HFFc6 (cell line): ENCODE measurements at regions not wholly inside any gene's neighbourhood (a gene's known extent, or its start where the extent isn't known, plus 50 kb on each side); places are given as distances from the start of the nearest gene placed in this dataset.

Experiments used
- DNase-seq: peaks from one replicate; pipeline ENCODE4 v3.0.0-alpha.2; 2018
- H3K27ac Mint-ChIP-seq: 2 replicates; pipeline ENCODE4 v1.8.0; 2020; ENCODE audit warnings: mild to moderate bottlenecking, mixed read lengths
- H3K27me3 Mint-ChIP-seq: 2 replicates; pipeline ENCODE4 v1.8.0; 2021; ENCODE audit warnings: mild to moderate bottlenecking, moderate library complexity, mixed read lengths; ENCODE audit not compliant: insufficient read depth
- H3K36me3 Mint-ChIP-seq: 2 replicates; pipeline ENCODE4 v1.8.0; 2021; ENCODE audit warnings: low read depth, mixed read lengths
- H3K4me1 Mint-ChIP-seq: 2 replicates; pipeline ENCODE4 v1.8.0; 2020; ENCODE audit warnings: low read depth, mixed read lengths
- H3K4me3 Mint-ChIP-seq: 2 replicates; pipeline ENCODE4 v1.8.0; 2020; ENCODE audit warnings: mild to moderate bottlenecking, moderate library complexity, mixed read lengths
- H3K9me3 Mint-ChIP-seq: 2 replicates; pipeline ENCODE4 v1.8.0; 2020; ENCODE audit warnings: mild to moderate bottlenecking, mixed read lengths
- CTCF ChIP-seq: fragments of 200-600 bp; sonication (generic); IDR thresholded peaks from 2 replicates; pipeline ENCODE4 v1.5.0; 2021; ENCODE audit warnings: antibody characterized with exemption, mild to moderate bottlenecking

DNA sequence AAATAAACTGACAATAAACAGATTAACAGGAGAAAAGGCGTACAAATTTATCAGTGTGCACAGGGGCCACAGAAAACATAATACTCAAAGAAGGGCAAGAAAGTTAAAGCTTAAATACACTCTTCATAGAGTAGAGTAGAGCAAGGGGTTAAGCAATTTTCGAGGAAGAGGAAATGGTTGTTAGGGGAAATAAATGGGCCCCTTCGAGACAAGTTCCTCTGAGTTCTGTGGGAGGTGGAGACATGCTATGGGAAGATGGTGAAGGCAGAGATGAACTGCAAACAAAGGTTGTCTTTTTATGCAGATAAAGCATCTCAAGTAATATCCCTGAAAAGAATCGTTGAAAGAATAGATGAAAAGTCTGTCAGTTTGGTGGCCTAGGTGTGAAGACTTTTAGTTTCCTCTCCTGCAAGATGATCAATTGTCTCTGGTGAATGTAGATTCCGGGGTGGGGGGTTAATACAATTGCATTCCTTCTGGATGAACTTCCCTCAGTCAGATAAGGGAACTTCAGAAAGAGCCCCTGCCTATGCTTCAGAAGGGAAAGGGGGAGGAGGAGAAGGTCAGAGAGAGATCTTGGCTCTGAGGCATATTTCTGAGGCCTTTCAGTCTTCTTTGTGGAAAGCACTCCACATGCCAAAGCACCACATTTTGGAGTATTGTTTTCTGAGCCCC is 127.0 kb downstream of the METTL4 start:
- peaks cover 62% of the 10 kb centered on the region for H3K4me1 Mint-ChIP-seq
- no peak overlapping the region for H3K4me3 Mint-ChIP-seq
- no peaks in the 10 kb centered on the region for H3K27me3 Mint-ChIP-seq
- peaks cover 21% of the 10 kb centered on the region for H3K9me3 Mint-ChIP-seq
- no peak for TF ChIP-seq CTCF
- H3K36me3 Mint-ChIP-seq, result peaks cover 22% of the 10 kb centered on the region
- DNase-seq, result no peak
- H3K27ac Mint-ChIP-seq, result no peak overlapping the region

DNA sequence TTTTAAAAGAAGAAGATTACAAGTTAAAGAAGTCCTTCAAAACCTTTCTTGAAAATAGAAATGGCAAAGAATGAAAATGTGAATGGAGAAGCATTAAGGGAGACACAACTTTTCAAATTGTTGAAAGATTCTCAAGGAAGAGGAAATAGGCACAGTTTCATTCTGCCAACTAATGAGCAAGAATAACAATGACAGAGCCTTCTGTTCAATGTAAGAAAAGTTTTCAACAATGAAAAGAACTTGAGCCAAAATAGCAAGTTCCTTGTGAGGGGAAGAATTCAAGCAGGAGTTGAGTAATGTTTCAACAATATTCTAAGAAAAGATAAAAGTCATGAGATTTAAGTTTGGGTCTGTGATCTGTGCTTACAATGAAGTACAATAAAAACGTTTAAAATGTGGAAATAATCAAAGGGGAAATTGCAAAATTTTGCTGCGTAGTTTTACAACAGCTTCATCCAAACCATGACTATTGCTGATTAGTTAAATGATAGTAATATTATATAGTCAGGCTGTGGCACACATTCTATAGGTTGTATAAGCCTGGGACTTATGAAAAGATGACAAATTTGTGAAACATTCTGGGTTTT is 122.6 kb downstream of the METTL4 start:
- no peak for DNase-seq

DNA sequence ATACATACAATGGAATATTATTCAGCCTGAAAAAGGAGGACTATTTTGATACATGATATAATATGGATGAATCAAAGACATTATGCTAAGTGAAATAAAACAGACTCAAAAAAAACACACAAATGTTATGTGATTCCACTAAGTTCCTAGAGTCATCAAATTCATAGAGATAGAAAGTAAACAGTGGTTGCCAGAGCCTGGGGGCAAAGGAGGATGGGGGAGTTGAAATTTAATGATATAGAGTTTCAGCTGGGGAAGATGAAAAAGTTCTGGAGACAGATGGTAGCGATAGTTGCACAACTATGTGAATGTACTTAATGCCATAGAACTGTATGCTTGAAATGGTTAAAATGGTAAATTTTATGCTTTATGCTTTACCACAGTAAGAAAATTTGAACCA is 119.7 kb downstream of the METTL4 start:
- no peak overlapping the region for H3K4me3 Mint-ChIP-seq
- peaks cover 12% of the 10 kb centered on the region; the same call in 1 of the 2 replicates for H3K9me3 Mint-ChIP-seq
- peaks cover 34% of the 10 kb centered on the region for H3K4me1 Mint-ChIP-seq
- H3K27me3 Mint-ChIP-seq, result no peaks in the 10 kb centered on the region
- H3K27ac Mint-ChIP-seq, result no peak overlapping the region
- TF ChIP-seq CTCF, result no peak
- peaks cover 9% of the 10 kb centered on the region for H3K36me3 Mint-ChIP-seq
- no peak for DNase-seq

More for the DNA sequence above, 122.6 kb downstream of the METTL4 start:
- Mint-ChIP-seq H3K9me3 (no peaks in the 10 kb centered on the region), H3K27me3 (no peaks in the 10 kb centered on the region), H3K36me3 (no peaks in the 10 kb centered on the region; the same call in 1 of the 2 replicates), H3K27ac (peak overlapping the region; percentile 56), H3K4me1 (peaks cover 45% of the 10 kb centered on the region), H3K4me3 (0 out of 2 replicates have a peak overlapping the region, but pooled peaks have one; percentile 20)
- no peak for TF ChIP-seq CTCF

- Mint-ChIP-seq H3K36me3 (peaks cover 17% of the 10 kb centered on the region), H3K4me3 (no peak overlapping the region), H3K4me1 (peaks cover 20% of the 10 kb centered on the region), H3K27me3 (no peaks in the 10 kb centered on the region), H3K27ac (no peak overlapping the region), H3K9me3 (peaks cover 12% of the 10 kb centered on the region; the same call in 1 of the 2 replicates)
- DNase-seq, result peak; percentile 25
- no peak for TF ChIP-seq CTCF
Observed at GRCh38 chr18:2459886-2460285, 111.4 kb downstream of the METTL4 start.

GRCh38 chr18:2466978-2467377 is 104.3 kb downstream of the METTL4 start:
- no peak for DNase-seq
- Mint-ChIP-seq H3K27ac (no peak overlapping the region), H3K4me3 (no peak overlapping the region), H3K9me3 (no peaks in the 10 kb centered on the region; the same call in 1 of the 2 replicates), H3K4me1 (0 out of 2 replicates have a peak, but pooled peaks cover 5% of the 10 kb centered on the region), H3K36me3 (no peaks in the 10 kb centered on the region), H3K27me3 (no peaks in the 10 kb centered on the region; the same call in 1 of the 2 replicates)
- TF ChIP-seq CTCF, result no peak
